Left forelimb (tissue), 1 donor: ENCODE measurements at regions not wholly inside any gene's neighbourhood (a gene's known extent, or its start where the extent isn't known, plus 50 kb on each side); places are given as distances from the start of the nearest gene placed in this dataset.

Source experiments
- DNase-seq: peaks from one replicate; pipeline ENCODE4 v3.0.0-alpha.2; 2018; ENCODE audit warnings: low spot score

- no peak for DNase-seq
Observed at GRCh38 chrX:10288373-10288975, 131.7 kb downstream of the CLCN4 start.

- DNase-seq: no peak
Observed at GRCh38 chrX:10296576-10296975, 139.8 kb downstream of the CLCN4 start.

DNA sequence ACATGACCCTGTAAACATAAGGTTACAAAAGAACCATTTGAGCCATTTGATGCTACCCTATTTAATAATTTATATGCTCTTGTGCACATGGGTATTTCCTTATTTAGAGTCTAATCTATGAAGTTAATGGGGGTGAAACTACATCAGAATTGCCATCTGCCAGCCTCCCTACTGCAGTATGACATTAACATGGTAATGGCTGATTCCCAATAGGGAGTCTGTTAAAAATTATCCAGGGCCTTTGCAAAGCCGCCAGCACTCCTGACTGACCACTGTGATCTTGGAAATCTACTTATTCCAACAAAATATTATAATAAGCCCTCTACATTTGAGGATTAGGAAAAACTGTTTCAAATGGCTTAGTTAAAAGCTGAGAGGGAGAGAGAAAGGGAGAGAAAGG, 153.7 kb downstream of the CLCN4 start:
- DNase-seq: no peak

- no peak for DNase-seq
Observed at GRCh38 chrX:10314530-10315104, 157.8 kb downstream of the CLCN4 start.

GRCh38 chrX:10325611-10326010, 168.8 kb downstream of the CLCN4 start:
- DNase-seq: no peak

GRCh38 chrX:10326578-10326977, 169.8 kb downstream of the CLCN4 start:
- no peak for DNase-seq

DNA sequence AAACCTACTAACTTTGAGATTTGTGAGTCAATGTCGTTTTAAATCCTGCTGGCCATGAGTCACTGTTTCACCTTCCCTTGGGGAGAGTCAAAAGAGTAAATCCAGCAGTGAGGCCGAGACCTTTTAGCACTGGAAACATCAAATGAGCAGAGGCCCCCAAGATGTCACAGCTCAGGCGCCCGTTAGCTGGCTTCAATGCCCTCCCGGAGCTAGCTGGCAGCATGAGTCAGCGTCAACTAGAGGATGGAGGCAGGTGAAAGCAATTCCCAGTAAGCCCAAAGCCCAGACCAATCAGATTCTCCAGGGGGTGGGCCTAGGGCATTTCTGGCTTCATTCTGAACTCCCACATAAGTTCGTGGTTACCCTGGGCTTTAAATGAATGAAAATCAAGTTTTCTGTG, 170.9 kb downstream of the CLCN4 start:
- DNase-seq: no peak

DNA sequence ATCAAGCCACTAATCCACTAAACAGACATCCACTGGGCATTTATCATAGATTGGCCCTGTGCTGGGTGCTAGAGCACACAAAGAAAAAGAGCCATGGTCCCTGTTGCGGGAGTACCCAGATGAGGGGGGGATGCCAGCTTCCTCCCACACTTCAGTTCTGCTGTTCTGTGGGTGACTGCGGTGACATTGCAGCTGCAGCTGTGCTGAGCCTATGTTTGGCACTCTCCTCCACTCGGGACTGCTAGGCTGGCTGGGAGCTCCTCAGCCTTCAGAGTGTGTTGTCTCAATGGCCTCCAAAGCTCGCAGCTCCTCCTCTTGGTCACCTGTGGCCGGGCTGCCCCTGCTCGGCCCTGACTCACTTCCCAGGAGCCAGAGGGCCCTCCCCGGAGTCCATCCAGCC, 173.2 kb downstream of the CLCN4 start:
- DNase-seq: no peak

DNA sequence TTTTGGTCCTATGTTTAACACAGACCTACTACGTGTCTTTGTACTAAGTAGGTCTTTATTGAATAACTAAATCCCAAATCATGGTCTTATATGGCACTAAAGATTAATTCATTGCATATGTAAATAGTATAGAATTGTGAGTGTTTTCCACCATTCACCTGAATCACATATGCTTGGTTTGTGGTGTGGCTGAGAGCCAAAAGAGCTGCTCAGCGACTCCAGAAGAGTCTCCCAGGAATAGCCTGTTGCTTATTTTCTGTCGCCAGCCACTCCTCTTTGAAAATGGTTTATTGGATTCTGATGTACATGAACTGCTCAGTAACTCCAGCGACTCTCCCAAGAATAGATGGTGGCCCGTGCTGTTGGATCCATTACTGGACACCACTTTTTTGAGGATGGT, 184.5 kb downstream of the CLCN4 start:
- DNase-seq: no peak

- no peak for DNase-seq
Observed at GRCh38 chrX:10350221-10350620, 193.4 kb downstream of the CLCN4 start.

DNA sequence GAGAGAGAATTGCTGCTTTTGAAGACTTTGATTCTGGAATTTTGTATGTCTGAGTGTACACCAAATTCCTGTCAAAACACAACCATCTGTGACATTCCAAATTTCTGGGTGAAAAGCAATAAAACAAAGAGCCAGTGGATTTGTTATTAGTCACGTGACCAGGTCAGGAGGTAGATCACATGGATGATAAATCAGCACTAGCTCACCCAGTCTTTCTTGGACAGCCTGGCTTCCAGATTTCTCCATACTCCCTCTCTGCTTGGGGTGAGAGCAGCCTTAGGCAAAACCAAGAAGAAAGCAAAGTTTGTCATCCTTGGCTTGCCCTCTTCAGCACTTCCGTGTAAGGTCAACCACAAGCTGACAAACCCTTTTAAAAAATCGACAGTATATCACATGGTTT, 194.2 kb downstream of the CLCN4 start:
- DNase-seq: no peak

- DNase-seq: no peak
Observed at GRCh38 chrX:10352536-10352935, 195.8 kb downstream of the CLCN4 start.

DNA sequence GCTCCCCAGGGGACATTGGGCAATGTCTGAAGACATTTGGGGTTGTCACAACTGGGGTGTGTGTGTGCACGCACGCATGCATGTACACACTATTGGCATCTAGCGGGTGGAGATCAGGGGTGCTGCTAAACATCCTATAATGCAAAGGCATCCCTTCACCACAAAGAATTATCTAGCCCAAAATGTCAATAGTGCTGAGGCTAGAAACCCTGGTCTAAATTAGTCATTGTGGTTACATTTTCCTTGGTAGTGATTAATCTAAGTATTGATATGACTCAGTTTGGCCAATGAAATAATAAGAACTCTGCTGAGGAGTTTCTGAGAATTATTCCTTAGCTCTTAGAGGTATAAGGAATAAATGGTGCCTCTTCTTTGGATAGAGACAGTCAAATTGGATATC, 200.2 kb downstream of the CLCN4 start:
- no peak for DNase-seq

DNA sequence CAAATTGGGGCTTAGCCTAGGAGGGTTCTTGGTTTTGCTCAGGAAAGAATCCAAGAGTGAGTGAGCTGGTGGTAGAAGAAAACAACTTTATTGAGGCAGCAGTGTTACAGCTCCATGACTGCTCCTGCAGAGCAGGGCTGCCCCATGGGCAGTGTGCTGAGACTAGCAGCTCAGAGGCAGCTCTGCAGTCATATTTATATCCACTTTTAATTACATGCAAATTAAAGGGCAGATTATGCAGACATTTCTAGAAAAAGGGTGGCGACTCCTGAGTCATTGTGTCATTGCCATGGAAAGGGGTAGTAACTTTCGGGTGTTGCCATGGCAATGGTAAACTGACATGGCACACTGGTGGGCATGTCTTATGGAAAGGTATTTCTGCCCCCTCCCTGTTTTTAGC, 202.2 kb downstream of the CLCN4 start:
- DNase-seq: no peak

DNA sequence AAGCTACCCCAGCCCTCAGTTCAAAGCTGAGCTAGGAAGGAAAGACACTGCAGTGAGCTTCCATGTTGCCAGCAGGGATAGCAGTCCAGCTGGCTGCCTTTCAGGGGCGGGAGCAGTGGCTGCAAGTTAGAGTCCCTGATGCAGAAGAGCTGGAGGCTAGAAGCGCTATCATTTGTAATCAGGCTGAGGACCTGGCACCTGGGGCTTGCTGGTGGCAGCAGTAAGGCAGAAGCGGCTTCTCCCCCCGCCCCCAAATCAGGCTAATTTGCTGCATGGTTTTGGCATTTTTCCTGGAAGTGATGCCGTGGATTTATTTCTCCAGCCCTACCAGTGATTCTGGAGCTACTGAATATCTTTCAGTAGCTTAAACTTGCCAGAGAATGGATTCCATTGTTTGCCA, 203.3 kb downstream of the CLCN4 start:
- DNase-seq: peak; percentile 61

DNA sequence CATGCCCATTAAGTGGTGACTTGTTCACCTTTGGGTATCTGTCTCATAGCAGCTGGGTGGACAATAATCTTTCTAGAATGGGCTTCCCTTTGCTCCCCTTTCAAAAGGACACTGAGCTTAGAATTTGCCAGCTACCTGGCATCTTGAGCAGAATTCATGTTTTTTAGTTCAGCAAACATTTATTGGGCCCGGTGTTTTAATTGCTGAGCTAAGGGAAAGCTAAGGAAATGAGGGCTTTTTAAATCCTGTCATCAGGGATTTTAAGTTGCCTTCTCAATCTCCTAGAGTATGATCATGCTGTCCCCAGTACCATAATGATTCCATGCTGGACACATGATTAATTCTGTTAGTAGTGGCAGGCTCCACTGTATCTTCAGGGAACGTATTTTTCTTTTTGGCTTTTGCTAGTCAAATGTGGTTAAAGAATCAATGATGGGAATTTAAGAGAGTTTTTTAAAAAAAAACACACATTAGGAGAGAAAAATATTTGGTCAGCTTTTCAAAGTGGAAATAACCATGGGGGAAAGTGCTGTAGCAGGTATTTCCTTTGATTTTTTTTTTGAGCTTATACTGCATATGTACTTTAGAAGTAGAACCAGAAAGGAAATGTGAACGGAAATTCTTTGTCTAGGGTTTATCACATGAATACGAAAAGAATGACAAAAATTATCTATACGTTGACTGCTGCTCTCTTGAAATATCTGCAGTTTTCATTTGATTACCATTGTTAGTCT, 208.9 kb downstream of the CLCN4 start:
- DNase-seq: no peak

DNA sequence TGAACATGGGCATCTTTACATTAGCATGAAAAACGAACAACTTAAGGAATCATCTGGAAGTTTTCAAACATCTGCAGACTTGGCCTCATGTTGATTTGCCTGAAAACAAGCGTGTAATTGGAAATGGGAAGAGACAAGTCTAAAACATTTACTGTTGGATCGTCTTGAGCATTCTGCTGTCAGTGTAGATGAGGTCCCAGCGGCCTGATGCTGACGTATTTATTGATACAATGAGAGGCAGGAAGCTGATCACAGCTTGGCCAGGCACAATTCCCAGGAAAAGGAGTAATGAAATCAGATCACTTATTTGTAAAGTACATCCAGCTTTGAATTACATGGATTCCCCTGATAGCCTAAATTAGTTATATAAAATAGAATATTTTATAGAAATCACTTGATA, 210.6 kb downstream of the CLCN4 start:
- no peak for DNase-seq

GRCh38 chrX:10370976-10371375, 214.2 kb downstream of the CLCN4 start:
- no peak for DNase-seq

DNA sequence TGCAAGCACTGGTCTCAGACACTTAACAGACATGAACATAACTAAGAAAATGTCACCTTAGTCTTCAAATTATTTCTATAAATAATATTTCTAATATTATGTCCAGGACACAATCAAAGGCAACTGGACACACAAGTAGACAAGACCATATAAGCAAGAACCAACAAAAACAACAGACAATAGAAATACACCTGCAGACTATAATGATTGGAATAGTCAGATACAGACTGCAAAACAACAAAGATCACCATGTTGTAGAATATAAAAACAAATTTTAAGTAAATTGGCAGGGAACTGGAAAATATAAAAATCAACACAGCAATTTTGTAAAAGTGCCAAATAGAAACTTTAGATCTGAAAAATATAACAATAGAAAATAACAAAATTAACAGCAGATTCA, 220.7 kb downstream of the CLCN4 start:
- no peak for DNase-seq

GRCh38 chrX:10379878-10380277, 223.1 kb downstream of the CLCN4 start:
- no peak for DNase-seq

- DNase-seq: no peak
Observed at GRCh38 chrX:10380300-10380699, 223.5 kb downstream of the CLCN4 start.

- no peak for DNase-seq
Observed at GRCh38 chrX:10381193-10381592, 224.4 kb downstream of the CLCN4 start.

DNA sequence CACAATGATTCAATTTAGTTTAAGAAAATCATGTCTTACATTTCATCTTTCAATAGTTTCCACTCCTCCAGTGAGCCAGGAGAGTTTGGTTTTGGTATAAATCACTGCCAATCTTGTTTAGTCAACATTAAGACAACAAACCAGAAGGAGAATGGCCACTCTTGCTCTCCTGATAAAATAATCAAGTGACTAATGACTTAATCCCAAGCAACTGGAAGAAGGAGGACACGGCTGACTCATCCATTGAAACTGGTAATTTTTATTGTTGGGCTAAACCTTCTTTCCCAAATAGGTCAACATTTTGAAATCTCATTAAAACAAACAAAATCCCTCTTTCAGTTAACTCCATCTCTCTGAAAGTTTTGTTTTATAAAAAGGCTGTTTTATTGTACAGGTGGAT, 230.2 kb downstream of the CLCN4 start:
- no peak for DNase-seq

GRCh38 chrX:10390187-10390586, 230.2 kb downstream of the MID1 start:
- no peak for DNase-seq
